Tongue (tissue), 1 donor: ENCODE measurements at regions not wholly inside any gene's neighbourhood (a gene's known extent, or its start where the extent isn't known, plus 50 kb on each side); places are given as distances from the start of the nearest gene placed in this dataset.

Source experiments
- DNase-seq: peaks from one replicate; pipeline ENCODE4 v3.0.0-alpha.2; 2015

DNA sequence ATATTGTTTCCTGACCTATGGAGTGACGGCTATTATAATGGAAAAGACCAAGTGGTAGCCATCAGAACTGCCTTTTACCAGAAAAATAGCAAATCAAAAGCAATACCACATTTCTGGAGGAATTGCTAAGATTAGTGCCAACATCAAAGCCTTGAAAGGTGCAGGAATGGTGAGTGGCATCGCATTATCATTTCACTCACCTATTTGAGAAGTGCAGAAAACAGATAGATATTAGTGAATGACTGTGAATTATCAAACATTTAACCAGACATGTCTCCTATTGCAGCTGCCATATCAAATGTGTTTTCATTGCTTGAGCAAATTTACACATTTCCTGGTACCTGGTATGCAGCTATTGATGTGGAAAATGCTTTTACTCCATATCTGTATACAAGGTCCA is 1638.1 kb upstream of the PABPC4L start:
- no peak for DNase-seq

DNA sequence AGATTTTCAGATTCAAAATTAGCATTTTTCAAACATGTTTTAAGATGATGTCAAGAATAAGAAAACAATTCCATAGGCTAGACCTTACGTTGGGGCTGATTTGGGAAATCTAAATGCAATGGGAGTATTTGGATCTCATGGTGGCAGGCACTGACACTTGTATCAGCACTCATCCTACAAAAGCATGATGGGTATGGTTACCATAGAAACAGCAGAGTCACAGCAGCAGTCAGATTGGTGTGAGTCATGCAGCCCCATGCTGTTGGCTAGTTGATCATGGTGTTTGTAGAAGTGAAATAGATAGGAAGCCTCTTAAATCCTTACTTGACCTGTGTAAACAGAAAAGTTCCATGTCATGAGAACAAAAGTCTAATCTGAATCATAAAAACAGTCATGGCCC is 1637.3 kb upstream of the PABPC4L start:
- DNase-seq: no peak

DNA sequence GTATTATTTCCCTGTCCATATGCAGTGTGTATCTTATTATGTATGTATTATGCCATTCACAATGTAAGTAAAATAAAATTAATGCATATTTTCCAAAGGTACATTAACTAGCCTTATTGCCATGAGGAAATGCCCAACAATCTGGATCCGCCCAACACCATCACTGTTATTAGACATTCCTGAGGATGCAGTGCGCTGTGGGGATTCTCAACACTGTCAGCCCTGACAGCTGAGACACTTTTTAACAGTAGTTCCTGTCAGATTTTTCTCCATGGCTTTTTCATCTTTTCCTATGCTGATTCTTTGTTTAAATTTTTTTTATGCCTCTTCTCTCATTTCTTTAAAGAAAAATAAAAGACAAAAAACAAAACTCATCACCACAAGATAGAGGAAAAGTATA is 1632.9 kb upstream of the PABPC4L start:
- no peak for DNase-seq

DNA sequence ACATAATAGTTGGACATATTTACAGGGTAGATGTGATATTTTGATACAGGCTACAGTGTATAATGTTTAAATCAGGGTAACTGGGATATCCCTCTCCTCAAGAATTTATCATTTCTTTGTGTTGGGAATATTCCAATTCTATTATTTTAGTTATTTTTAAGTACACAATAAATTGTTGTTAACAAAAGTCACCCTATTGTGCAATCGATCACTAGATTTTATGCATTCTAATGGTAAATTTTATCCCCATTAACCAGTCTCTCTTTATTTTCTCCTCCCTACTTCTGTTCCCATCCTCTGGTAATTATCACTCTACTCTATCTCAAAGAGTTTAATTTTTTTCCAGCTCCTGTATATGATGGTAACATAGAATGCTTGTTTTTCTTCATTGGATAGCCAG is 1631.9 kb upstream of the PABPC4L start:
- no peak for DNase-seq

DNA sequence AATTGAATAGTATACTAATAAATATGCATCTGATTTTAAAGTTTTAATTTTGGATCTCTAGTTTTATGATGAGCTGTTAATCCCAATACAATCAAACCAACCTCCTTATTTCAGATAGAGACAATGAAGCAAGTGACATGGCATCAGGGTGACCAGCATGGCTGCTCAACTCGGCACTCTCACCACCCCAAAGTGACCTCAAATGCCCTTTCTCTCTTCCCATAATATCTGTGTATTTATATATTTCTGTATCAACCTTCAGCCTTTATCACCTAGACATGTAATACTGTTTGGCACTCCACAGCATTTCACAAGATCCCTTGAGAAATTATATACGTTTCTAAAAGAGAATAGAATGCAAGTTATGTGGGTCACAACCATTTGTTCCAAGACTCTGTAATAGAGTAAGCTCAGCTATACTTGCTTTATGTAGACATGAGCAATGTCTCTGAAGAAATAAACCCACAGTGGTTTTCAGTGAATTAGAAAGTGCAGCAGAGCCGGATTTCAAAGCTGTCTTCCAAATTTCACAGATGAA is 1623.2 kb upstream of the PABPC4L start:
- no peak for DNase-seq

DNA sequence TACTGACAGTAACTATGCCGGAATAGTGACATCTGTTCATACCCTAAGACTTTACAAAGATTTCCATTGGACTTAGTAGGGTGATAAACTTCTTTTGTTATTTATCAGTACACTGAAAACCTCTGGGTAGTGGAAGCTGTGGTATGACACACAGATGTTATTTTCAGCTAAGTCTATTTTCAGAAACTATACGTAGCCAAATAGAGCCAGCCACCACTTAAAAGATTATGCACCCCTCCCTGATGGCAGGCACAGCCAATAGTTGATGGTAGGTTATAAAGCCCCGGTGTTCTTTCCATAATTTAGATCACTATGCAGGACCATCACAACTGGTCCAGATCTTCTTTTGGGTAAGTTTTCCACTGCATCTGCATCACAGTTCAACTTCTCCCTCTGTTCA is 1603.2 kb upstream of the PABPC4L start:
- DNase-seq: no peak

DNA sequence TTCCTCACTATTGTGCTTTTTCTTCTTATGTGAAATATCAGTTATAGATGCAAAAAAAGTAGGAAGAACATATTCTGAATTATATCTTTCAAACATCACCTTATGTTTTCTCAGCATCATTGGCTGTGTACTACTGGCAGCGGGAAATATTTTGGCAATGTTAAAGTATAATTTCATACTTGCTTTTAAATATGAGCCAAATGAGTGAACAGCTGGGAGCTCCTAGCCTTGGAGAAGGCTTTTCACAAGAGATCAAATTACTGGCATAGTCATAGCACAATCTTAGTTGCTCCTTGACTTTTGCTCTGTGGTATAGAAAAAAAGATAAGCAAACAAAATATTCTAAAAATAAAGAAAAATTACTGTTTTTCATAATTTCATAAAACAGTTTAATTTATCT is 1575.8 kb upstream of the PABPC4L start:
- peak; percentile 86 for DNase-seq

DNA sequence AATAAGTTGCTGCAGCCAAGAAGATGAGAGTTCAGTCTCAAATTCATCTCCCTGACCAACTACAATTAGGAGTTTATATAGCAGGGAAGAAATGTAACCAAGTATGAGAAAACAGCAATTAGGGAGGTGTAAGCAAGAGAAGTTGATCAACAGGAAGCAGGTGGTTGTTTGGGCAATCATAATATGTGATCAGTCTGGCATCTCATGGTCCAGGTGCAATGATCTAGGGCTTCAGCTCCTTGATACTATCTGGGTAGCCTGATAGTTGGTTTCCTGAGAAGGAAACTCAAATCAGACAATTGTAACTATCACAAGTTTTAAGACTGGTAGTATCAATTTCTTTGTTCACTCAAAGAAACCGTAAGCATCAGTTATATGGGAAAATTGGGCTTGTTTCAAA is 1574.3 kb upstream of the PABPC4L start:
- DNase-seq: no peak

DNA sequence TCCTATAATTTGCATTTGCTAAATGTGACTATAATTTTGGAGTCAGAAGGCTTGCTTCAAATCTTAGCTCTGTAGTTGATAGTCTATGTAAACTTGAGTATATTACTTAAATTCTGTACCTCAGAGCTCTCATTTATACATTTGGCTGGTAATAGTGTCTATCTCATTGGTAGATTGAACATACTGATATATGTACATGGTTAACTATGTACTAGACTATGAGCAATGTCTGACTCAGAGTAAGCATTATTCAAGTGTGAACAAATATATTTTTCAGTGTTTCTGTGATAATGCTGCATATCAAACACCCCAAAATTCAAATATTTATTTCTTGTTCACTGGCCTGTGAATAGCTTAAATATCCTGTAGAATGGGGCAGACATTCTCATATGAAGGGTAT is 1568.9 kb upstream of the PABPC4L start:
- DNase-seq: no peak

DNA sequence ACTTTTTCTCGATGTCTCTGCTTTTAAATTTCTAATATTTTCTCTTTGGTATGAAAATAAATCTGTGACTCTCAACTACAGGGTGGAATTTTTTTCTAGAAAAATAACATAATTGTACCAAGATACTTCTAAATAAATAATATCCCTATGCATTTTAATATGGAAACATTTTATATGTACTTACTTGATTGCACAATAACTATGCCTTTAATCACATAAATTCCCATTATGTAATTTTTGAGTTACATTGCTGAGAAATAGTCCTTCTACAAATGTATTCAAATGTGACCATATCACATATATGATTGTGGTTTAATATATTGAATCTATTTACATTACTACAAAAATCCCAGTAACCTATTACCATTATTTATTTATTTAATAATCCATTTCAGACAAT is 1543.3 kb upstream of the PABPC4L start:
- DNase-seq: no peak

DNA sequence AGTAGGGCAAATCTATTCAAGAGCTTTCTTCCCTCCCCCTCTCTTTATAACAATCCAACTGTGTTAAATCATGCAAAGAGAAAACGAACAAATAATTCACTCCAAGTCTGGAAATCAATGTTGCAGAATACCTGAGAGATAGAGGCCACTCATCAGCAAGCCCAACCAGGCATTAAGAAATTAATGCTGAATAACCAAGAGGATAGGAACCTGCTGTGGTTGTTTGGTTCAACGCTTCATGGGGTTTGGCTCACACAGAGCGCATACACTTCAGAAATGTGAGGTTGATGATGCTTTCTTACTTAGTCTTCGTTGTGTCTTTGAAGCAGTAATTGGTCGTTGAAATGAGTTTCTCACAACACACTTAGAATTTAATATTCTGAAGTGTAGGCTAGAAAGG is 1540.0 kb upstream of the PABPC4L start:
- DNase-seq: no peak

DNA sequence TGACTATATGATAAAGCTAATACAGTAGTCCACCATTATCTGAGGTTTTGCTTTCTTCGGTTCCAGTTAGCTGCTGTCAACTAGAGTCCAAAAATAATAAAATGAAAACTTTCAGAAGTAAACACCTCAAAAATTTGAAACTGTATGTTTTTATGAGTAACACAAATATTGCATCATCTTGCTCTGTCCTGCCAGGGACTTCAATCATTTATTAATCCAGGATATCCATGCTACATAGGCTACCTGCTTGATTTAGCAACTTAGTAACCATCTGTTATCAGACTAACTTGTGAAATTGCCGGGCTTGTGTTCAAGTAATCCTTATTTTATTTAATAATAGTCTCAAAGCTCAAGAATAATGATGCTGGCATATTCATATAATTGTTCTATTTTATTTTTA is 1537.8 kb upstream of the PABPC4L start:
- no peak for DNase-seq

DNA sequence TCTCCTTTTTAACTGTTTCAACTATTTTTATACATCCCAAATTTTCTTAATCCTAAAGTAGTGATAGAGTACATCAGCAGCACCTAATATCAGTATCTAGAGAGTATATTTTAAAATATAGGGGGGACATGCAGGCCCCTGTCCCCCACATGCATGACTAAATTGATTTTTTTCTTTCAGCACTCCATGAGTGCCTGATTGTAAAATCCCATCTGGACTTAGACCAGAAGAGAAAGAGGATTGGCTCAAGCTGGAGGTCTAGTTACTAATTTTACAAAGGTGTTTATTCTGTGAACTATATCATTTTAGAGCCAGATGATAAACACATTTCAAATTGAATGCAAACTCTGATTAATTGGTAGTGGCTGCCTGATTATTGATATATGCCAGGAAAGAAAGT is 1533.9 kb upstream of the PABPC4L start:
- no peak for DNase-seq

DNA sequence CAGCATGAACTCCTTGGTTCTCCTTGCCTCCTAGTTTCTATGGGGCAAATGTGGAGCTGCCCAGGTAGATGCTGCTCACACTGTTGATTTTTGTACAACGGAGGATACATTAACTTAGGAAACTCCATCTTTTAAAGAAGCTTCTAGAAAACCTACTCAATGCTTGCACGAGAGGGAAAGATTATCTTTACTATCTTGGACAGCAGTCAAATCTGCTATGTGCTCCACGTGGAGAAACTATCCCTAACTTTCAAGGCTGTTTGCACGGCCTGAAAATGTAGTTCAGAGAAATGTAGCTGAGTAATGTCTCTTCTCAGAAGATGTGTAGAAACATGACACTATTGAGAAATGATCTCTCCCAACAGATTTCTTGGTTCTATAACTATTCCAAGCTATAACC is 1530.9 kb upstream of the PABPC4L start:
- no peak for DNase-seq

DNA sequence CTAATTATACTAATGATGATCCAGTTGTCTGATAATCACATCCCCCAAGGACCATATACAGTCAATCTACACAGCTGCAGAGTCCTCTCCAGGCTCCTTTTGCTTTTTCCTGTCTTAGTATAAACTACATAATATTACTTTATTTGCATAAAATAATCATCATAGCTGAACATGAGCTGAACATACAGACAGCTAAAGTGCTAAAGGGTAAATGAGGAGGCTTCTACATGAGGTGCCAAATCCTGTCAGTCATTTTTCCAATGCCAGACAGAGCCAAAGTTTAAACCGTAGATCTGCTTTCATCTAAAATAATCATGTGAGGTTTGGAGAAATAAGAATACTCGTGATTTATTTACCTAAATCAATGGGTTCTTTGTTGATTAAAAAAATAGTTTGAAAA is 1530.1 kb upstream of the PABPC4L start:
- DNase-seq: no peak

DNA sequence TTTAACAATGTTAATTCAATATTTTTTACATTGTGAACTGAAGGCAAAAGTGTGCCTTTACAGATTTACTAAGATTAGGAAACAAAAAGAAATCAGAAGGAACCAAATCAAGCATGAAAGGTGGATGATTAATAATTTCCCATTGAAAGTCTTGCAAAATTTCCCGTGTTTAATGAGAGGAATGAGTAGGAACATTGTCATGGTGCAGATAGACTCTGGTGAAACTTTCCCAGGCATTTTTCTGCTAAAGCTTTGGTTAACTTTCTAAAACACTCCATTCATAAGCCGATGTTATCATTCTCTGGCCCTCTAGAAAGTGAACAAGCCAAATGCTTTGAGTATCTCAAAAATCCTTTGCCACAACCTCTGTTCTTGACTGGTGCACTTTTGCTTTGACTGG is 1522.8 kb upstream of the PABPC4L start:
- no peak for DNase-seq

DNA sequence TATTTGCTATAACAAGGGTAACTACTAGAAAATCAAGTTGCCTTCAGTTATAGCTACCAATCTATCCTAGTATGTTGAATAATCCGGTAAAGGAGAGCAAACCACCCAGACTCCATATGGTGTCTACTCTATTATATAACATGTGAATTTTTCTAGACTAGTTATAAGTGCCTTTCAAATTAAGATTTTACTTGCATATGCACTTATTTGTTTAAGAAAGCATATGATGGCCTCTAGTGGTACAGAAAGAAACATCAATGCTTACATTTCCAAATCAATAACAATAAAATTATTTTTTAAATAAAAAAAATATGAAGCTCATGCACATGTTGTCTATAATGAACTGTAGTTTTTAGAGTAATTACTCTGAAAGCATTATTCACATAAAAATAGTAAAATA is 1516.4 kb upstream of the PABPC4L start:
- DNase-seq: no peak

DNA sequence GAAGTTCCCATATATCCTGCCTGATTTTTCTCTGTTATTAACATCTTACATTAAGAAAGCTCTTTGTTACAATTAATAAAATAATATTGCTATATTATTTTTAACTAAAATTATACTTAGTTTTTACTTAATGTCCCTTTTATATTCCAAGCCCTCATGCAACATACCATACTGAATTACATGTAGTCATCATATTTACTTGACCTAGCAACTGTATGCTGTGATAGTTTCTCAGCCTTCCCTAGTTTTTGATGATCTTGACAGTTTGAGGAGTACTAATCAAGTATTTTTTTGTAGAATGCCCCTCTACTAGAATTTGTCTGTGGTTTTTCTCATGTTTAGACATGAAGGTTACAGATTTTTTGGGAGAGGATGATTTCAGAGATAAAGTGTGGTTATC is 1503.8 kb upstream of the PABPC4L start:
- DNase-seq: no peak

DNA sequence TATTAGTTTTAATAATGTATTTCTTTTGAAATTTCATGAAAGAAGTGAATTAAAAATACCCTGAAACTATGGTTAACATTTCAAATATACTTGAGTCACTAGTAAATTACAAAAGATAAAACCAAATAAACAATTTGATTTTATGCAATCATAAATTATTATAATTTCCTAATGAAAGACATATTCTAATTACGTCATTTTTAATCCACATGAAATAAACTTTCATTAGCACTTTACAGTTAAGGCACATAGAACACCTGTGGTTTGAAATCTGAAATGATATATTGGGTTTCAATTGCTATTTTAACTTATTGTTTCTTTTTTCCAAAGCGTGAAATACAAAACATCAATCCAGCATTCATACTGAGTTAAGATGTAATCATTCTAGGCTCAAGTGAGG is 1492.5 kb upstream of the PABPC4L start:
- no peak for DNase-seq

DNA sequence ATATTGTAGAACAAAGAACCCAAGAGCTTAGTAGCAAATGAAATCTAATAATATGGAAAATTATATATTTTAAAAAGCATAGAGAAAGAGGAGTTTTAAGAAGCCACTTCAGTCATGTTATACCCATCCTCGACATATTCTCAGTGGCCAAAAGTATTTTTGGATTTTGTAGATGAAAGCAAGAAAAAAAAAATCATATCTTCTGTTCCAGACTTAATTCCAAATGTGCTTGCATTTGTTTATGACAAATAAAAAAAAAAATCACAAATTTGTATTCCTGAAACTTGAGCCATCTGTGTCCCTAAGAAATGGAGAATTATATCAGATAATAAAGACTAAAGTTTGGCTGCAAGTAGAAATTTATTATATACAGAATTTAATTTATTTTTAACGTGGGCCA is 1482.4 kb upstream of the PABPC4L start:
- no peak for DNase-seq

DNA sequence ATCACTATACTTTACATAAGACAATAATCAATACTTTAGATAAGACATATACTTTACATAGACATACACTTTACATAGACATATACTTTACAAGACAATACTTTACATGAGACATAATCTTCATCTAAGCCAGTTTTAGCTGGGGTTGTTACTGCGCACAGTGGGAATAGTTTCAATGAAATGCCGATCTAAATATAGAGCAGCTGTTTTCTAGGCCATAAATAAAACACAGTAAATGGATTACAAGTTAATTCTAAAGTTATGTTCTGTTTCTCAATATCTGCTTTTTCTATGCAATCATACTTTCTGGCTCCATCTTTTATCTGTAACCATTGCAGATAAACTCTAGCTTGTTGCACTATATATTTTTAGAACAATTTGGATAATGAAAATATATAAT is 1470.6 kb upstream of the PABPC4L start:
- DNase-seq: peak; percentile 10

DNA sequence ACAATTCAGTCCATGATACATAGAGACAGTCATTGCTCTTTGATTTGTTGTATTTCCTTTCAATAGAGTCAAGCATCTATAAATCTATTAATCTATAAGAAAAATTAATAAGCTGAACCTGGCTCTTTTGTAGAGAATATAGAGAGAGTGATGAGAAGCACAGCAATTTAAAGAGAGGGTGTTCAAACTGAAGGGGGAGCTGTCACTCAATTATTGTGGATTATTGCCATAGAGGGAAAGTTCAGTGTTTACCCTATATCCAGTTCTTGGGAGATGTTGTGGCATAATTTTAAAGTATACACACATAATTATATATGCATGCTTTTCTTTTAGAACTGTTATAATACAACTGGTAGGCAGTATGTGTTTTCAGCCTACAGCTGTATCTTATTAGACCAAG is 1469.0 kb upstream of the PABPC4L start:
- DNase-seq: no peak
